ENCODE measurements at regions not wholly inside any gene's neighbourhood (a gene's known extent, or its start where the extent isn't known, plus 50 kb on each side); places are given as distances from the start of the nearest gene placed in this dataset.

DNA sequence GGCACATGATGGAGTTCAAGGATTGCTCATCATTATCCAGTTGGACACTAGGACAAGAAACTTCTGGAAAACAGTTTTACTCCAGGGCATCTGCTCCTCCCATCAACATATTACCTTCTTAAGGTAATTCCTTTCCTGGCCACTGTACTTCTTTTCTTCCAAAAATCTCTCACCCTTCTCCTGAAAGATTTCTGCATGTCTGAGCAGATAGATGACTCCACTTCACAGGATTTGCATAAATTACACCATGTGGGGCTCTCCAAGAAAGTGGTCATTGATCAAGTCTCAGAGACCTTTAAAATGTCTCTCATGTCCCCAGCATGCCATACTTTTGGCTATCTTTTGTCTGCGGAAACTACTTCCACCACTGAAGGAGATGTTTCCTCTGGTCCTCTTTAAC, 103.2 kb upstream of the TNFAIP3 start:
- DNase-seq, result no peak

DNA sequence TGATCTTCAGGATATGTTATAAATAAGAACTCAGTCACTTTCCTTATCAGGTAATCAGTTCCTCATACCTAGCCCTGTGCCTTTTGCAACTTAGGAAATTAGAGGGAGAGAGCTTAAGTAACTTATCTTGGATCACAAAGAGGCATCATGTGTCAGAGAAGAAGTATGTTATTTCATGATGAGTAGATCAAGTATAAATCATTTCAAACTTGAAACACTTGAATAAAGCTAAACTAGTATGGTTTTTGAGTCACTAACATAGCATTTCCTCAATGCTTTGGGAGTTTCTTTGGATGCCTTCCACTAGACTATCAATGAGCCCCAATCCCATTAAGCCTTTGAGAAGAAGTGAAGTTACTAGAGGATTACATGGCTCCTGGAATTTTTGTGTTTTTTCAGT, 102.6 kb upstream of the TNFAIP3 start:
- DNase-seq, result no peak

- no peak for DNase-seq
Measured at GRCh38 chr6:137765059-137765458, 102.0 kb upstream of the TNFAIP3 start.

- DNase-seq, result no peak
Measured at GRCh38 chr6:137766596-137767370, 100.3 kb upstream of the TNFAIP3 start.

DNA sequence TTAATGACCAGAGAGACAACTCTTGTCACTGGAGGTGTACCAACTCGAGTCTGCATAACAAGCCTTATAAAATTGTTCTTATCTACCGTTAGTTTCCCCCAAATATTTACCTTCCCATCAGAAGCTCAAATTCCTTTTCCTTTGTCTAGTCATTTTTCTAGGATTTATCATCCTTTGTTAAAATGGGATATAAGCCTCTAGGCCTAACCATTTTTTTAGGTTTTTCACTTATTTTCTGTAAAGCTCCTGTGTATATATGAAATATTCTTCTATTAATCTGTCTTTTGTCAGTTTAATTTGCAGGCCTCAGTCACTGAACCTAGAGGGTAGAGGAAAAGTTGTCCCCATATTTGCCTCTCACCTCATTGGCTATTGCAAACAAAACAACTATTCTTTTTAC, 99.6 kb upstream of the TNFAIP3 start:
- DNase-seq, result no peak

DNA sequence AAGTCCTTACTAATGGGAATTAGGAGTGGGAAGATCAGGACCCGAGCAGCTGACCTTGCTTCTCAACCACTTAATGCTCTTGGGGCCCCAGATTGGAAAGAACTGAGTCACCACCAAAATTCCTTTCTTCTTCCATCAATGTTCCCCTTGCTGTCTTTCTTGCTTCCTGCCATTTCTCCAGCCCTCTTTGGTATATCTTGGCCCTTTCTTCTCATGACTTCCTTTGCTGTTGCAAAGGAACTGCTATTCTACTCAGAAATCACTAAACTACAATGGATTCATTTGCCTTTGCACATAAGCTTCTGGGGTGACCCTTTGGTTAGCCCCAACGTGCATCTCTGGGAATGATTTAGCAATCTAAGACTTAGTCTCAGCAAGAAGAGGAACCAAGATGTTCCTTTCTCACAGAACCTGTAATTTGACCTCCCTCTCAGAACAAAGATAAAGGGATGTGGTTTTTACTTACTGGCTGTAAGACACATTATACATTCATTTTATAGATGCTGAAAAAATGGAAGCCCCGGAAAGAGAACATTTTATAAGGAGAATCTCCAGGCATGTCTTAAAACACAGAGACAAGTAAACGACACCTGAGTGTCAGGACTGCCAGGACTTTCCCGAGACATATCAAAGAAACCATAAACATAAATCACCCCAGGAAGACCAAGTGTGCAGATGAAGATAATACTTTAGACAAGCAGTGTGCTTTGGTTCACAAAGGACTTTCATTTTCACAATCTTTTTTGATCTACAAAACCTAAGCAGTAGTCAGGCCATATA, 99.0 kb upstream of the TNFAIP3 start:
- DNase-seq, result no peak

DNA sequence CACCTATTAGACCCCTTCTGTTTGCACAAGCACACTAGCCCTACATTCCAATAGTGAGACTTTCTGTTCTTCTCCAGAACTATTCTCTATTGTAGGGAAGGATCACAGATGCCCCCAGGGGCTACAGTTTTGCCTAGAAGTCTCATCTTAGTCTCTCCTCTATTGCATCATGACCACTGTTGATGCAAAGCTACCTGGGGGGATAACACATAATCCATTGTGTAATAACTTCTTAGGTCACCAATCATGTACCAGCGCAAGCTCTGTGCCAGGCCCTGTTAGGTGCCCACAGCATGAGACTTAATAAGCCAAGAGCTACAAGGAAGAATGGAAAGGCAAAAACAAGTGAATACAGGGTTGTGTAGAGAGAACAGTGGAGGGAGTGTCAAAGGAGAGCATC, 98.1 kb upstream of the TNFAIP3 start:
- DNase-seq, result no peak

GRCh38 chr6:137769797-137770362, 97.2 kb upstream of the TNFAIP3 start:
- DNase-seq, result no peak

GRCh38 chr6:137772541-137773250, 94.4 kb upstream of the TNFAIP3 start:
- no peak for DNase-seq

DNA sequence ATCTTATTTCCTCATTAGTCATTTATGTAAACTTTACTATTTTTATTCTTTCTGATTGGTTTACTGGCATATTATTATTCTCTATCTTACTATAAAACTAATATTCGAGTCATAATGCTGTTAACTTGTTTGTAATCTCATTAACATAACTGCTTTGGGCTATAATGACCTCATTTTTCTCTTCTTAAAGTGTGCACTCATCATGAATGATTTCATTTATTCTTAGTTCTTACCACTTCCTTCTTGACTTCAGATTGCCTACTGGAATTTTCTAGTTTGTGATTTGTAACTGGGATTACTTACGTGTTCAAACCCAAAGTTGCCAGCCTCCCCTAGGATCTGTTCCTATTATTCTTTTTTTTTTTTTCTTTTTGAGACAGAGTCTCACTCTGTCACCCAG, 91.8 kb upstream of the TNFAIP3 start:
- DNase-seq, result no peak

DNA sequence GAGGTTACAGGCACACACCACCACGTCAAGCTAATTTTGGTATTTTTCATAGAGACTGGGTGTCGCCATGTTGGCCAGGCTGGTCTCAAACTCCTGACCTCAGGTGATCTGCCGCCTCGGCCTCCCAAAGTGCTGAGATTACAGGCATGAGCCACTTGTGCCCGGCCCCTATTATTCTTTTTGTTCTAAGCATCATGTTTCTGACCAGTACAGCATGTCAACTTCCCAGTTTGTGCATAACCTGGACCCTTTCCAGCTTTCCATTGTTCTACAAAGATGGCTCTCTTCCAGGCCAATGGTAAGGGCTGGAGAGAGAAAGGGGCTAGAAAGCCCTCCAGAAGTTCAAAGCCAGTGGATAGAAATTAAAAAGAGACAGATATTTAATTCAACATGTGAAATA, 91.3 kb upstream of the TNFAIP3 start:
- no peak for DNase-seq

DNA sequence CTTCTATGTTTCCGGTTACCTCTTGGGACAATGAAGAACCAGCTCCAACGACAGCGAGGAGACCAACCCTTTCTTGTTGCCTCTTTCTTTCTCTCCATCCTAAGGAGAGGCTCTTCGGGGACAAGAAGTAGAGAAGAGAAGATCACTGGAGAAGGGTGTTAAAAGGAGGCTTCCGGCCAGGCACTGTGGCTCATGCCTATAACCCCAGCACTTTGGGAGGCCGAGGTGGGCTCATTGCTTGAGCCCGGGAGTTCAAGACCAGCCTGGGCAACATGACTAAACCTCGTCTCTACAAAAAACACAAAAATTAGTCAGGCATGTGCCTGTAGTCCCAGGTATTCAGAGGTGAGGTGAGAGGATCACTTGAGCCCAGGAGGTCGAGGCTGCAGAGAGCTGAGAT, 90.8 kb upstream of the TNFAIP3 start:
- no peak for DNase-seq

- no peak for DNase-seq
Measured at GRCh38 chr6:137776786-137777686, 90.0 kb upstream of the TNFAIP3 start.

GRCh38 chr6:137777687-137778075, 89.4 kb upstream of the TNFAIP3 start:
- no peak for DNase-seq

DNA sequence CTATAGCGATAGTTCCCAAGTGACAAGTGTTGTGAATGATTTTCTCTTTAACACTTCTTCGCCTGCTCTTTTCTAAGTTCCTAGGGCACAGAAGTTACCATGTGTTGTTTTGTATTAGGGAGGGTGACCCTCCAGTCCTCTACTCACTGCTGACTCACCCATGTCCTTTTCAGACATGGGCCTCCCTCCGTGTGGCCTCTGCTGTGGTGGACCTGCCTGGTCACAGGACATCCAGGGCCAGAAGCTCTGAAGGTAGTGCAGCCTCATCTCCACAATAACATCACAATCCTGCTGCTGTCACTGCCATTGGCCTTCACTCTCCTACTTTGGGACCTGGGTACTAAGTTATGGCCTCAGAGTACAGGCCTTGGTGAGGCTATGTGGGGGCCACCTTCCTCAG, 87.1 kb upstream of the TNFAIP3 start:
- no peak for DNase-seq

DNA sequence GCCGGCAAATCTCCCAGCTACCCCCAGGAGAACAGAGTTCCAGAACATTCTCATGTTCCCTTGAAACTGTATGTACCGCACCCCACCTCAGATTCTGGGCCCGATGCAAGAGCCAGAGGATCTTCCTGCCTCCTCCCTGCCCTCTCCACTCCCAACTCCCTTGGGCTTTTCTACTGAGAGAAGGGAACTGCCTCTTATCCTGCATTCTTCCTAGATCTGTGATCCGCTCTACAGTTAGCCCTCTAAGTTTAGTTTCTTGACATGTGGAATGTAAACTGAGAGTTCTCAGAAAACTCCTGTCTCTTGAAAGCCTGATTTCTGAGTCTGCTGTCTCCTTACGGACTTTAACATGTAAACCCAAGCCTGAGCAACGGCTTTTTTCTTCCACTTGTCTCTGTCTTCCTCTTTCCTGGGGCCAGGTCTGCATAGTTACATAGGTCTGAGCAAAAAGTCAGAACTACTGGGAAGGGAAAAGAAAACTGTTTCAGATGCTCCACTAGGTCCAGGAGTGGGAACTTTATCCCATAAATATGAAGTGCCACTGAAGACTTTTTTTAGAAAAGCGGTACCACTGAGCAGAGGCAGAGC, 86.5 kb upstream of the TNFAIP3 start:
- no peak for DNase-seq

DNA sequence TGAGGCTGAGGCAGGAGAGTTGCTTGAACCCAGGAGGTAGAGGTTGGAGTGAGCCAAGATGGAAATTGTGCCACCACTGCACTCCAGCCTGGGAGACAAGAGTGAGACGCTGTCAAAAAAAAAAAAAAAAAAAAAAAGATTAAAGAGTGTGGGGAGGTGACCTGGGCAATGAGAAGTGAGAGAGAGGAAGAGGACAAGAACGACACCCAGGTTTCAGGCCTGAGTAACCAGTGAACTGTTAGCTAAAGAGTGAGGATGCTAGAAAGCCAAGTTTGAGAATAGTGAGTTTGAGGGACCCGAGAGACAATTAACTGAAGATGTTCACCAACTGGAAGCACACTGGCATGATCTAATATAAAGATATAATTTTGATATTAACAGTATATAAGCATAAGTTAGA, 85.4 kb upstream of the TNFAIP3 start:
- no peak for DNase-seq

DNA sequence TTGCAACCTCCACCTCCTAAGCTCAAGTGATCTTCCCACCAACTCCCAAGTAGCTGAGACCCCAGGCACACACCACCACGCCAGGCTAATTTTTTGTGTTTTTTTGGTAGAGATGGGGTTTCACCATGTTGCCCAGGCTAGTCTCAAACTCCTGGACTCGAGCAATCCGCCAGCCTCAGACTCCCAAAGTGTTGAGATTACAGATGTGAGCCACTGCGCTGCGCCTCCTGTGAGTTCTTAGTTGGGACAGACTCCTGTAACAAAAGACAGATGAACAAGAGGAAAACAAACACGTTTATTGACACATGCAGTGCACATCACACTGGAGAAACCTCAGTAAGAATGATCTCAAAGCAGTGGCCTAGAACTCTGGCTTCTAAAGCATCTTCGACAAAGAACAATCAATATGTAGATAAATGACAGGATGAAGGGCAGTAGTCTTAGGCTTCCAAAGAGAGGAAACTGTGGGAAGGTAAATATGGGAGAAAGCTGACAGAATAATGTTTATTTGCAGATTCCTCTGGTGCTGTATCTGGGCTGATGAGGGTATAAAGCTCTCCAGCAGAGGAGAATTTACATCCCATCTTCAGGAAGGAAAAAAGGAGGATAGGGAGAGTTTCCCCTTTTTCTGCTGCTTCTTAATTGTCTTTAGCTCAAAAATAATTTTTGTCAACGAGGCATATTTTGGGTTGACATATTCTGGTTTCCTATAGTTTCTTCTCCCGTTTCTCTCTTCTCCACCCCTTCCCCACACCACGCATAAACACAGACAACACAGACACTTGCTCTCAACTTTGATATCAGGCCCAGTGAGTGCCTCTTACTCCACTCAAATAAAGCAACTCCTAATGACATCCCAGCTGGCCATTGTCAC, 84.7 kb upstream of the TNFAIP3 start:
- DNase-seq, result no peak

GRCh38 chr6:137783710-137784109, 83.3 kb upstream of the TNFAIP3 start:
- DNase-seq, result no peak

- no peak for DNase-seq
Measured at GRCh38 chr6:137784583-137784982, 82.5 kb upstream of the TNFAIP3 start.

DNA sequence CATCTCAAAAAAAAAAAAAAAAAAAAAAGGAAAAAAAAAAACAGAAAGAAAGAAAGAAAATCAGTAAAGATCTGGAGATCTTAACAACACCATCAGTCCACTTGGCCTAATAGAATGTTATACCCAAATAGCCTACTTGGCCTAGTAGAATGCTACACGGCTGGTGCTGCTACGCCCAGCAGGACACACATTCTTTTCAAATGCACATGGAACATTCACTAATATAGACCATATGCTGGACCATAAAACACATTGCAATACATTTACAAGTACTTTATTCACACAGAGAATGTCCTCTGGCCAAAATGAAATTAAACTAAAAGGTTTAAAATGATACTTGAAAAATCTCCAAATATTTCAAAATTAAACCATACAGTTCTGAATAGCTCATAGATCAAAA, 80.0 kb upstream of the TNFAIP3 start:
- no peak for DNase-seq

Measured in stimulated activated CD8-positive, alpha-beta memory T cell treated with anti-CD3 and anti-CD28 coated beads, Interleukin-4, amount 100 ng/mL, for 48 hours (primary cell).